HG02571 (cell line): ENCODE measurements at regions not wholly inside any gene's neighbourhood (a gene's known extent, or its start where the extent isn't known, plus 50 kb on each side); places are given as distances from the start of the nearest gene placed in this dataset.

Experiments used
- ATAC-seq: cut with Tn5 transposase; IDR thresholded peaks from one replicate; pipeline ENCODE4 v1.9.1; 2021; ENCODE audit warnings: mild to moderate bottlenecking, moderate library complexity; ENCODE audit not compliant: unreplicated experiment

GRCh38 chr4:18389115-18389514 lies 367.6 kb upstream of the LCORL start:
- no peak for ATAC-seq

- ATAC-seq = no peak
Measured at GRCh38 chr4:18388039-18388438, 366.5 kb upstream of the LCORL start.

- no peak for ATAC-seq
Measured at GRCh38 chr4:18381186-18381585, 359.6 kb upstream of the LCORL start.

- ATAC-seq = no peak
Measured at GRCh38 chr4:18369561-18369960, 348.0 kb upstream of the LCORL start.

GRCh38 chr4:18366892-18367291 lies 345.3 kb upstream of the LCORL start:
- peak; percentile 95 for ATAC-seq

GRCh38 chr4:18366136-18366535 lies 344.6 kb upstream of the LCORL start:
- no peak for ATAC-seq

- ATAC-seq = no peak
Measured at GRCh38 chr4:18343581-18343980, 322.0 kb upstream of the LCORL start.

GRCh38 chr4:18342847-18343246 lies 321.3 kb upstream of the LCORL start:
- no peak for ATAC-seq

- no peak for ATAC-seq
Measured at GRCh38 chr4:18321956-18322530, 300.5 kb upstream of the LCORL start.

- no peak for ATAC-seq
Measured at GRCh38 chr4:18319431-18319830, 297.9 kb upstream of the LCORL start.

- ATAC-seq = no peak
Measured at GRCh38 chr4:18318682-18319388, 297.3 kb upstream of the LCORL start.

- ATAC-seq = no peak
Measured at GRCh38 chr4:18314731-18315130, 293.2 kb upstream of the LCORL start.

- no peak for ATAC-seq
Measured at GRCh38 chr4:18297684-18298083, 276.1 kb upstream of the LCORL start.

GRCh38 chr4:18296411-18296810 lies 274.9 kb upstream of the LCORL start:
- no peak for ATAC-seq

GRCh38 chr4:18294846-18295245 lies 273.3 kb upstream of the LCORL start:
- ATAC-seq = no peak

GRCh38 chr4:18294021-18294420 lies 272.5 kb upstream of the LCORL start:
- ATAC-seq = no peak

- no peak for ATAC-seq
Measured at GRCh38 chr4:18292411-18292810, 270.9 kb upstream of the LCORL start.

GRCh38 chr4:18291981-18292380 lies 270.4 kb upstream of the LCORL start:
- no peak for ATAC-seq

GRCh38 chr4:18291256-18291655 lies 269.7 kb upstream of the LCORL start:
- no peak for ATAC-seq

GRCh38 chr4:18285357-18285756 lies 263.8 kb upstream of the LCORL start:
- ATAC-seq = no peak

- no peak for ATAC-seq
Measured at GRCh38 chr4:18278244-18278643, 256.7 kb upstream of the LCORL start.

- ATAC-seq = no peak
Measured at GRCh38 chr4:18262832-18263231, 241.3 kb upstream of the LCORL start.

GRCh38 chr4:18252052-18252451 lies 230.5 kb upstream of the LCORL start:
- ATAC-seq = no peak
